HCT116 (cell line): ENCODE measurements at regions not wholly inside any gene's neighbourhood (a gene's known extent, or its start where the extent isn't known, plus 50 kb on each side); places are given as distances from the start of the nearest gene placed in this dataset.

Experiments
- ATAC-seq: fragments of 200-7000 bp; cut with Tn5 transposase; 2 replicates; pipeline ENCODE4 v1.9.1; 2020; ENCODE audit warnings: mild to moderate bottlenecking, moderate library complexity
- BruUV-seq: library from RNA; stranded (reverse); fragments of 400-500 nt; replicated peaks from 2 replicates; lab custom pipeline; 2021; lab: Mats Ljungman, UMichigan
- CTCF ChIA-PET: fragments of 300-600 bp; sonication (Branson Sonifier 250); formaldehyde crosslinking; loops from one replicate; lab custom pipeline; 2021; ENCODE audit warnings: antibody characterized with exemption; lab: Charles Lee
- POLR2A ChIA-PET: fragments of 300-600, 350-600 bp; sonication (Branson Sonifier 250); formaldehyde crosslinking; loops from one replicate; lab custom pipeline; 2021; ENCODE audit warnings: antibody characterized with exemption; lab: Charles Lee
- RAD21 ChIA-PET, 2 experiments: fragments of 300-600 bp; sonication (Branson Sonifier 250); formaldehyde crosslinking; loops; one replicate each; lab custom pipeline; 2023; ENCODE audit warnings: low total read pairs in 2 of 2; ENCODE audit not compliant: uncharacterized antibody in 2 of 2, unreplicated experiment in 2 of 2, low non-redundant PET in 1 of 2; lab: Charles Lee
- DNase-seq: peaks from one replicate; pipeline ENCODE4 v3.0.0-alpha.2; 2010; ENCODE audit warnings: low read depth, low spot score
- H2AFZ ChIP-seq: fragments of 200-600 bp; shearing (Covaris generic), sonication (generic); 2 replicates; pipeline ENCODE4 v1.6.1; 2017; ENCODE audit warnings: low read depth, mixed run types, mixed read lengths, antibody characterized with exemption, low read length; ENCODE audit not compliant: poor library complexity, severe bottlenecking
- H3K27ac ChIP-seq: 2 replicates; pipeline ENCODE4 v1.5.1; 2012; ENCODE audit warnings: low read depth, low read length
- H3K27me3 ChIP-seq: fragments of 200-600 bp; sonication (generic); 2 replicates; pipeline ENCODE4 v1.6.1; 2016; ENCODE audit warnings: mixed run types, low read length, mixed read lengths; ENCODE audit not compliant: insufficient read depth
- H3K36me3 ChIP-seq, 2 experiments: fragments of 200-500 bp in 1 of 2; fragments of 200-600 bp in 1 of 2; sonication (Bioruptor generic) in 1 of 2; sonication (generic) in 1 of 2; 2 replicates each; pipeline versions ENCODE4 v1.5.1 to v1.6.1; 2014 to 2016; ENCODE audit warnings: low read length in 2 of 2, inconsistent platforms in 1 of 2, mixed read lengths in 1 of 2, mixed run types in 1 of 2; ENCODE audit not compliant: insufficient read depth in 2 of 2, control insufficient read depth in 1 of 2
- H3K4me1 ChIP-seq, 2 experiments: fragments of 200-600 bp in 1 of 2; sonication (generic) in 1 of 2; 2 replicates each; pipeline versions ENCODE4 v1.5.1 to v1.6.1; 2012 to 2017; ENCODE audit warnings: low read length in 2 of 2, inconsistent platforms in 1 of 2, mild to moderate bottlenecking in 1 of 2, mixed read lengths in 1 of 2, mixed run types in 1 of 2, moderate library complexity in 1 of 2; ENCODE audit not compliant: insufficient read depth in 2 of 2, control insufficient read depth in 1 of 2
- H3K4me2 ChIP-seq: fragments of 200-600 bp; sonication (generic); 2 replicates; pipeline ENCODE4 v1.6.1; 2017; ENCODE audit warnings: mixed run types, low read length, mixed read lengths
- H3K4me3 ChIP-seq, 2 experiments: fragments of 200-600 bp in 1 of 2; sonication (generic) in 1 of 2; replicated peaks in 1 of 2; 2 replicates each; pipeline ENCODE4 v1.5.1; 2011 to 2016; ENCODE audit warnings: low read length in 2 of 2, control low read depth in 1 of 2, low read depth in 1 of 2, mild to moderate bottlenecking in 1 of 2, mixed read lengths in 1 of 2, mixed run types in 1 of 2
- H3K79me2 ChIP-seq: fragments of 200-600 bp; sonication (generic); 2 replicates; pipeline ENCODE4 v1.6.1; 2017; ENCODE audit warnings: mild to moderate bottlenecking, mixed run types, low read length, moderate library complexity, mixed read lengths; ENCODE audit not compliant: insufficient read depth
- H3K9ac ChIP-seq: fragments of 200-600 bp; sonication (generic); 2 replicates; pipeline ENCODE4 v1.6.1; 2016; ENCODE audit warnings: low read length, mixed read lengths
- H3K9me2 ChIP-seq: fragments of 200-600 bp; sonication (generic), shearing (Covaris generic); 2 replicates; pipeline ENCODE4 v1.6.1; 2017; ENCODE audit warnings: mixed run types, mild to moderate bottlenecking, moderate library complexity; ENCODE audit not compliant: insufficient read depth
- H3K9me3 ChIP-seq, 2 experiments: fragments of 200-500 bp in 1 of 2; fragments of 200-600 bp in 1 of 2; sonication (Bioruptor generic) in 1 of 2; sonication (generic) in 1 of 2; 2 replicates each; pipeline ENCODE4 v1.6.1; 2014 to 2017; ENCODE audit warnings: low read length in 2 of 2, mixed read lengths in 2 of 2, inconsistent platforms in 1 of 2, low read depth in 1 of 2, mild to moderate bottlenecking in 1 of 2, mixed run types in 1 of 2, moderate library complexity in 1 of 2; ENCODE audit not compliant: control insufficient read depth in 1 of 2, insufficient read depth in 1 of 2
- H4K20me1 ChIP-seq: fragments of 200-600 bp; sonication (generic), shearing (Covaris generic); 2 replicates; pipeline ENCODE4 v1.6.1; 2017; ENCODE audit warnings: mixed run types, mild to moderate bottlenecking, moderate library complexity; ENCODE audit not compliant: insufficient read depth
- CEBPB ChIP-seq: IDR thresholded peaks from 2 replicates; pipeline ENCODE4 v1.6.1; 2012; ENCODE audit warnings: low read depth
- CTCF ChIP-seq, 3 experiments: fragments of 200-600 bp in 1 of 3; sonication (generic) in 1 of 3; IDR thresholded peaks in 2 of 3; conservative IDR thresholded peaks in 1 of 3; 2 replicates each; pipeline ENCODE4 v1.5.1; 2012 to 2017; ENCODE audit warnings: low read depth in 2 of 3, low read length in 2 of 3, antibody characterized with exemption in 1 of 3, borderline replicate concordance in 1 of 3, control low read depth in 1 of 3, mild to moderate bottlenecking in 1 of 3, mixed read lengths in 1 of 3, mixed run types in 1 of 3, moderate library complexity in 1 of 3; ENCODE audit not compliant: insufficient read depth in 1 of 3
- ELF1 ChIP-seq: IDR thresholded peaks from 2 replicates; pipeline ENCODE4 v1.6.1; 2012; ENCODE audit warnings: low read depth, borderline replicate concordance
- EZH2 ChIP-seq: fragments of 200-600 bp; sonication (generic); IDR thresholded peaks from 2 replicates; pipeline ENCODE4 v1.6.1; 2017; ENCODE audit warnings: antibody characterized with exemption, mixed run types
- EZH2phosphoT487 ChIP-seq: fragments of 200-600 bp; IDR thresholded peaks from 2 replicates; pipeline ENCODE4 v1.6.1; 2018; ENCODE audit warnings: antibody characterized with exemption, borderline replicate concordance
- POLR2AphosphoS5 ChIP-seq: IDR thresholded peaks from 2 replicates; pipeline ENCODE4 v1.6.1; 2011; ENCODE audit warnings: mild to moderate bottlenecking, low read depth, low read length, moderate library complexity
- SIN3A ChIP-seq: IDR thresholded peaks from 2 replicates; pipeline ENCODE4 v1.6.1; 2012; ENCODE audit warnings: low read depth
- SRF ChIP-seq: IDR thresholded peaks from 2 replicates; pipeline ENCODE4 v1.6.1; 2012; ENCODE audit warnings: low read depth
- TCF7L2 ChIP-seq: IDR thresholded peaks from 2 replicates; pipeline ENCODE4 v1.7.0; 2011; ENCODE audit warnings: borderline replicate concordance, inconsistent platforms; ENCODE audit not compliant: insufficient read depth, insufficient read length; ENCODE audit errors: extremely low read depth
- YY1 ChIP-seq: IDR thresholded peaks from 2 replicates; pipeline ENCODE4 v1.6.1; 2011; ENCODE audit warnings: low read length, low read depth, moderate library complexity, mild to moderate bottlenecking; ENCODE audit not compliant: insufficient replicate concordance; ENCODE audit errors: extremely low read depth
- ZFX ChIP-seq: fragments of 450-650 bp; IDR thresholded peaks from 2 replicates; pipeline ENCODE4 v1.6.1; 2017
- intact Hi-C: fragments of 100-400 bp; cut with micrococcal nuclease; formaldehyde crosslinking; loops from 2 replicates; pipeline ENCODE4 v1.10.0; 2022
- TF ChIP-seq, protein P1 (sequence below): IDR thresholded peaks from 2 replicates; pipeline ENCODE4 v1.6.1; 2012
- TF ChIP-seq, protein P2 (sequence below): IDR thresholded peaks from 2 replicates; pipeline ENCODE4 v1.6.1; 2011; ENCODE audit warnings: mild to moderate bottlenecking, low read length, moderate library complexity; ENCODE audit not compliant: insufficient replicate concordance; ENCODE audit errors: extremely low read depth
- TF ChIP-seq, protein P3 (sequence below): IDR thresholded peaks from 2 replicates; pipeline ENCODE4 v1.6.1; 2012; ENCODE audit warnings: low read depth
- TF ChIP-seq, protein P4 (sequence below): IDR thresholded peaks from 2 replicates; pipeline ENCODE4 v1.6.1; 2012

DNA sequence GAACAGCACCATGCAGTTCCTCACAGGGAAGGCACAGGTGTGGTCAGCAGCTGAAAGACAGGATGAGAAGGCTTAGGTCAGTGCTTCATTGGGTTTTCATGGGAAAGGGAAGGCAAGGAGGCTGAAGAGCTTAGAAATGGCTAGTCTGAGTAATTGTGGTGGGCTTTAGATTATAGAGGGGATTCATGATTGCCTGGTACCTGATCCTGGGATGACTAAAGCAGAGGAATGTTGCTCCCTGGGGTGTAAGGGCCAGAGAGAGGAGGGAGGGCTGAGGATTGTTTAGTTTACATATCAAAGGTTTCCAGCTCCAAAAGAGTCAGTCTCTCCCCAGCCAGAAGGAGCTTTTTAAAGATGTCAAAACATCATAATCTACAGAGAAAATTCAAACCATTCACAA lies 396.3 kb upstream of the POM121L12 start:
- no TSS peak for BruUV-seq
- no peaks in the 10 kb centered on the region for H3K4me1 ChIP-seq
- TF ChIP-seq, protein P1, sequence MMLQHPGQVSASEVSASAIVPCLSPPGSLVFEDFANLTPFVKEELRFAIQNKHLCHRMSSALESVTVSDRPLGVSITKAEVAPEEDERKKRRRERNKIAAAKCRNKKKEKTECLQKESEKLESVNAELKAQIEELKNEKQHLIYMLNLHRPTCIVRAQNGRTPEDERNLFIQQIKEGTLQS = no peak
- TF ChIP-seq, protein P2, sequence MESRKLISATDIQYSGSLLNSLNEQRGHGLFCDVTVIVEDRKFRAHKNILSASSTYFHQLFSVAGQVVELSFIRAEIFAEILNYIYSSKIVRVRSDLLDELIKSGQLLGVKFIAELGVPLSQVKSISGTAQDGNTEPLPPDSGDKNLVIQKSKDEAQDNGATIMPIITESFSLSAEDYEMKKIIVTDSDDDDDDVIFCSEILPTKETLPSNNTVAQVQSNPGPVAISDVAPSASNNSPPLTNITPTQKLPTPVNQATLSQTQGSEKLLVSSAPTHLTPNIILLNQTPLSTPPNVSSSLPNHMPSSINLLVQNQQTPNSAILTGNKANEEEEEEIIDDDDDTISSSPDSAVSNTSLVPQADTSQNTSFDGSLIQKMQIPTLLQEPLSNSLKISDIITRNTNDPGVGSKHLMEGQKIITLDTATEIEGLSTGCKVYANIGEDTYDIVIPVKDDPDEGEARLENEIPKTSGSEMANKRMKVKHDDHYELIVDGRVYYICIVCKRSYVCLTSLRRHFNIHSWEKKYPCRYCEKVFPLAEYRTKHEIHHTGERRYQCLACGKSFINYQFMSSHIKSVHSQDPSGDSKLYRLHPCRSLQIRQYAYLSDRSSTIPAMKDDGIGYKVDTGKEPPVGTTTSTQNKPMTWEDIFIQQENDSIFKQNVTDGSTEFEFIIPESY = no peak
- TF ChIP-seq, protein P3, sequence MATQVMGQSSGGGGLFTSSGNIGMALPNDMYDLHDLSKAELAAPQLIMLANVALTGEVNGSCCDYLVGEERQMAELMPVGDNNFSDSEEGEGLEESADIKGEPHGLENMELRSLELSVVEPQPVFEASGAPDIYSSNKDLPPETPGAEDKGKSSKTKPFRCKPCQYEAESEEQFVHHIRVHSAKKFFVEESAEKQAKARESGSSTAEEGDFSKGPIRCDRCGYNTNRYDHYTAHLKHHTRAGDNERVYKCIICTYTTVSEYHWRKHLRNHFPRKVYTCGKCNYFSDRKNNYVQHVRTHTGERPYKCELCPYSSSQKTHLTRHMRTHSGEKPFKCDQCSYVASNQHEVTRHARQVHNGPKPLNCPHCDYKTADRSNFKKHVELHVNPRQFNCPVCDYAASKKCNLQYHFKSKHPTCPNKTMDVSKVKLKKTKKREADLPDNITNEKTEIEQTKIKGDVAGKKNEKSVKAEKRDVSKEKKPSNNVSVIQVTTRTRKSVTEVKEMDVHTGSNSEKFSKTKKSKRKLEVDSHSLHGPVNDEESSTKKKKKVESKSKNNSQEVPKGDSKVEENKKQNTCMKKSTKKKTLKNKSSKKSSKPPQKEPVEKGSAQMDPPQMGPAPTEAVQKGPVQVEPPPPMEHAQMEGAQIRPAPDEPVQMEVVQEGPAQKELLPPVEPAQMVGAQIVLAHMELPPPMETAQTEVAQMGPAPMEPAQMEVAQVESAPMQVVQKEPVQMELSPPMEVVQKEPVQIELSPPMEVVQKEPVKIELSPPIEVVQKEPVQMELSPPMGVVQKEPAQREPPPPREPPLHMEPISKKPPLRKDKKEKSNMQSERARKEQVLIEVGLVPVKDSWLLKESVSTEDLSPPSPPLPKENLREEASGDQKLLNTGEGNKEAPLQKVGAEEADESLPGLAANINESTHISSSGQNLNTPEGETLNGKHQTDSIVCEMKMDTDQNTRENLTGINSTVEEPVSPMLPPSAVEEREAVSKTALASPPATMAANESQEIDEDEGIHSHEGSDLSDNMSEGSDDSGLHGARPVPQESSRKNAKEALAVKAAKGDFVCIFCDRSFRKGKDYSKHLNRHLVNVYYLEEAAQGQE = no peak
- TF ChIP-seq SIN3A = no peak
- TF ChIP-seq POLR2AphosphoS5 = no peak
- no peak for TF ChIP-seq SRF
- TF ChIP-seq YY1 = no peak
- no peak for TF ChIP-seq ZFX
- TF ChIP-seq, protein P4, sequence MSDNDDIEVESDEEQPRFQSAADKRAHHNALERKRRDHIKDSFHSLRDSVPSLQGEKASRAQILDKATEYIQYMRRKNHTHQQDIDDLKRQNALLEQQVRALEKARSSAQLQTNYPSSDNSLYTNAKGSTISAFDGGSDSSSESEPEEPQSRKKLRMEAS = no peak
- TF ChIP-seq EZH2 = no peak
- TF ChIP-seq TCF7L2 = no peak
- TF ChIP-seq ELF1 = no peak
- no peak for TF ChIP-seq CEBPB
- TF ChIP-seq EZH2phosphoT487 = no peak
- TF ChIP-seq CTCF (IDR thresholded peaks at IDR 0.05 in 2 of 3, conservative IDR thresholded peaks at IDR 0.05 in 1 of 3; ENCODE audit: borderline replicate concordance in 1 of 3, insufficient read depth in 1 of 3, low read depth in 2 of 3, low read length in 2 of 3) = no peak
- TF ChIP-seq, all 23 proteins: peak for 0
- no peak overlapping the region for H2AFZ ChIP-seq
- H3K4me2 ChIP-seq = no peak overlapping the region
- no peak overlapping the region for H3K9ac ChIP-seq
- ATAC-seq (no peak), DNase-seq (no peak)
- POLR2A ChIA-PET = no interaction called here
- no peak overlapping the region for H3K27ac ChIP-seq
- CTCF ChIA-PET = no interaction called here
- RAD21 ChIA-PET = no interaction called here
- no peaks in the 10 kb centered on the region for H3K9me2 ChIP-seq
- H3K36me3 ChIP-seq = no peaks in the 10 kb centered on the region
- H3K79me2 ChIP-seq = no peaks in the 10 kb centered on the region
- no peaks in the 10 kb centered on the region for H3K27me3 ChIP-seq
- intact Hi-C loops = no loop called here
- no peaks in the 10 kb centered on the region for H4K20me1 ChIP-seq
- H3K4me3 ChIP-seq = no peak overlapping the region
- peaks cover 8 to 26% of the 10 kb centered on the region in 2 experiments; a peak in 2 of 4 replicates for H3K9me3 ChIP-seq
